ENCODE measurements at regions not wholly inside any gene's neighbourhood (a gene's known extent, or its start where the extent isn't known, plus 50 kb on each side); places are given as distances from the start of the nearest gene placed in this dataset.

- TF ChIP-seq FOXK1 (CRISPR knock-in tag; IDR thresholded peaks at IDR 0.05) (no peak), CTCF (IDR thresholded peaks at IDR 0.05) (no peak), SP1 (CRISPR knock-in tag; conservative IDR thresholded peaks at IDR 0.05) (no peak), E2F5 (CRISPR knock-in tag; IDR thresholded peaks at IDR 0.05) (no peak)
Measured at GRCh38 chr5:3537942-3538341, 57.7 kb upstream of the IRX1 start.

Measured in WTC11 (cell line).